GM12878 (cell line): ENCODE measurements at regions not wholly inside any gene's neighbourhood (a gene's known extent, or its start where the extent isn't known, plus 50 kb on each side); places are given as distances from the start of the nearest gene placed in this dataset.

Experiments used
- ATF3 ChIP-seq: IDR thresholded peaks from 2 replicates; pipeline ENCODE4 v1.6.1; 2011; ENCODE audit warnings: low read depth, mild to moderate bottlenecking, low read length, moderate library complexity, borderline replicate concordance; ENCODE audit errors: extremely low read depth
- BHLHE40 ChIP-seq, 2 experiments: fragments of 450-650 bp in 1 of 2; IDR thresholded peaks; 2 replicates each; pipeline ENCODE4 v1.6.1; 2011 to 2017; ENCODE audit warnings: low read depth in 2 of 2, borderline replicate concordance in 1 of 2, improper control_type of control experiment in 1 of 2, low read length in 1 of 2, mild to moderate bottlenecking in 1 of 2
- BMI1 ChIP-seq: fragments of 450-650 bp; IDR thresholded peaks from 2 replicates; pipeline ENCODE4 v1.6.1; 2016; ENCODE audit warnings: mild to moderate bottlenecking, moderate library complexity, borderline replicate concordance
- GABPA ChIP-seq: IDR thresholded peaks from 2 replicates; pipeline ENCODE4 v1.6.1; 2014; ENCODE audit warnings: antibody characterized with exemption, low read depth, mild to moderate bottlenecking, inconsistent platforms
- MAX ChIP-seq: IDR thresholded peaks from 2 replicates; pipeline ENCODE4 v1.6.1; 2012; ENCODE audit warnings: low read depth, low read length, improper control_type of control experiment
- NFYB ChIP-seq: IDR thresholded peaks from 2 replicates; pipeline ENCODE4 v1.6.1; 2011; ENCODE audit warnings: low read depth, mild to moderate bottlenecking, low read length, improper control_type of control experiment, moderate library complexity; ENCODE audit not compliant: insufficient read depth
- PBX3 ChIP-seq: IDR thresholded peaks from 2 replicates; pipeline ENCODE4 v1.6.1; 2011; ENCODE audit warnings: mild to moderate bottlenecking, low read depth, low read length, moderate library complexity; ENCODE audit not compliant: insufficient replicate concordance
- SIX5 ChIP-seq: IDR thresholded peaks from 2 replicates; pipeline ENCODE4 v1.6.1; 2011; ENCODE audit warnings: mild to moderate bottlenecking, low read depth, low read length, moderate library complexity; ENCODE audit not compliant: severe bottlenecking
- SMAD5 ChIP-seq: IDR thresholded peaks from 2 replicates; pipeline ENCODE4 v1.6.1; 2016; ENCODE audit warnings: antibody characterized with exemption, low read depth
- SUZ12 ChIP-seq: fragments of 200-600 bp; sonication (generic); IDR thresholded peaks from one replicate; pipeline ENCODE4 v1.6.1; 2018; ENCODE audit warnings: antibody characterized with exemption, mild to moderate bottlenecking; ENCODE audit not compliant: unreplicated experiment
- ZBED1 ChIP-seq: IDR thresholded peaks from 2 replicates; pipeline ENCODE4 v1.6.1; 2016; ENCODE audit warnings: borderline replicate concordance
- ZNF274 ChIP-seq: IDR thresholded peaks from one replicate; pipeline ENCODE4 v1.8.0; 2011; ENCODE audit not compliant: insufficient read length, insufficient read depth
- TF ChIP-seq, protein P1 (sequence below): IDR thresholded peaks from 2 replicates; pipeline ENCODE4 v1.6.1; 2011; ENCODE audit warnings: low read depth, low read length, improper control_type of control experiment, borderline replicate concordance

DNA sequence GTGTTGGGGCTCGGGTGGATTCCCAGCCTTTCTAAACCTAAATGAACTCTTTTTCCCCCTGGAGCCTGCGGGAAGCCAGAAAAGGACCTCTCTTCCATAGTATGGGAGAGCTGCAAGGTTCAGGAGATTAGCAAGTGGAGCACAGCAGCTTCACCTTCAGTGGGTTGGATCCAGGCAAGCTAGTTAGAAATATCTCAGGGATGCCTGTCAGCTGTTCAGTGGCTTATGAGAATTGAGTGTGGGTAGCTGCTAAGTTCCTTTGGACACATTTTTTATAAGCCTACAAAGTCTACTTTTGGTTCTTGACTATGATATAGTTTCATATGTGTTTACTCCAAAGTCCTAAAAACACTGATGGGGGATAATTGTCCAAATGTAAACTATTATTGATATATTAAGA, 642.1 kb downstream of the EPM2A start (continued):
- TF ChIP-seq GABPA, result no peak
- TF ChIP-seq SUZ12, result no peak
- TF ChIP-seq NFYB, result no peak
- TF ChIP-seq SIX5, result no peak
- TF ChIP-seq, protein P1, sequence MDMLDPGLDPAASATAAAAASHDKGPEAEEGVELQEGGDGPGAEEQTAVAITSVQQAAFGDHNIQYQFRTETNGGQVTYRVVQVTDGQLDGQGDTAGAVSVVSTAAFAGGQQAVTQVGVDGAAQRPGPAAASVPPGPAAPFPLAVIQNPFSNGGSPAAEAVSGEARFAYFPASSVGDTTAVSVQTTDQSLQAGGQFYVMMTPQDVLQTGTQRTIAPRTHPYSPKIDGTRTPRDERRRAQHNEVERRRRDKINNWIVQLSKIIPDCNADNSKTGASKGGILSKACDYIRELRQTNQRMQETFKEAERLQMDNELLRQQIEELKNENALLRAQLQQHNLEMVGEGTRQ, result no peak
- TF ChIP-seq SMAD5, result no peak
- TF ChIP-seq ZBED1, result no peak
- TF ChIP-seq BHLHE40 (IDR thresholded peaks at IDR 0.05; ENCODE audit: borderline replicate concordance in 1 of 2, low read depth in 2 of 2, low read length in 1 of 2), result no peak
- no peak for TF ChIP-seq MAX
- TF ChIP-seq PBX3, result no peak
- TF ChIP-seq BMI1, result no peak
- TF ChIP-seq ZNF274, result no peak
- TF ChIP-seq ATF3, result no peak
